Neural crest cell (in vitro differentiated cells): ENCODE measurements at regions not wholly inside any gene's neighbourhood (a gene's known extent, or its start where the extent isn't known, plus 50 kb on each side); places are given as distances from the start of the nearest gene placed in this dataset.

Source experiments
- DNase-seq: peaks from one replicate; pipeline ENCODE4 v3.0.0; 2021; ENCODE audit warnings: low read depth, mixed read lengths, low spot score
- H3K27ac Mint-ChIP-seq: one replicate; pipeline ENCODE4 v1.8.0; 2021; ENCODE audit warnings: mild to moderate bottlenecking, mixed read lengths; ENCODE audit not compliant: unreplicated experiment
- H3K27me3 Mint-ChIP-seq: 2 replicates; pipeline ENCODE4 v1.8.0; 2021; ENCODE audit warnings: low read depth, mild to moderate bottlenecking, mixed read lengths
- H3K36me3 Mint-ChIP-seq: 2 replicates; pipeline ENCODE4 v1.8.0; 2021; ENCODE audit warnings: low read depth, mild to moderate bottlenecking, mixed read lengths
- H3K4me1 Mint-ChIP-seq: 2 replicates; pipeline ENCODE4 v1.8.0; 2021; ENCODE audit warnings: mixed read lengths
- H3K4me3 Mint-ChIP-seq: one replicate; pipeline ENCODE4 v1.8.0; 2021; ENCODE audit warnings: mild to moderate bottlenecking, mixed read lengths
- H3K9me3 Mint-ChIP-seq: 2 replicates; pipeline ENCODE4 v1.8.0; 2021; ENCODE audit warnings: mixed read lengths
- CTCF ChIP-seq: fragments of 200-600 bp; sonication (generic); conservative IDR thresholded peaks from 2 replicates; pipeline ENCODE4 v1.5.0; 2021; ENCODE audit warnings: antibody characterized with exemption, mild to moderate bottlenecking

GRCh38 chr14:97655169-97655948 lies 858.2 kb downstream of the VRK1 start:
- H3K4me3 Mint-ChIP-seq: no peak overlapping the region
- no peak for DNase-seq
- peaks cover 7% of the 10 kb centered on the region for H3K4me1 Mint-ChIP-seq
- H3K27ac Mint-ChIP-seq: no peak overlapping the region
- no peaks in the 10 kb centered on the region for H3K36me3 Mint-ChIP-seq
- peak; percentile 31 for TF ChIP-seq CTCF
- H3K27me3 Mint-ChIP-seq: no peaks in the 10 kb centered on the region
- H3K9me3 Mint-ChIP-seq: no peaks in the 10 kb centered on the region

GRCh38 chr14:97657609-97658008 lies 860.4 kb downstream of the VRK1 start:
- Mint-ChIP-seq H3K4me1 (peaks cover 4% of the 10 kb centered on the region), H3K36me3 (no peaks in the 10 kb centered on the region), H3K9me3 (peaks cover 2% of the 10 kb centered on the region), H3K4me3 (no peak overlapping the region), H3K27ac (no peak overlapping the region), H3K27me3 (no peaks in the 10 kb centered on the region)
- no peak for TF ChIP-seq CTCF
- no peak for DNase-seq

- no peak for TF ChIP-seq CTCF
Measured at GRCh38 chr14:97687944-97688630, 890.9 kb downstream of the VRK1 start.

GRCh38 chr14:97688631-97689336 lies 891.6 kb downstream of the VRK1 start:
- Mint-ChIP-seq H3K4me1 (peaks cover 4% of the 10 kb centered on the region), H3K9me3 (peaks cover 6% of the 10 kb centered on the region), H3K27me3 (no peaks in the 10 kb centered on the region), H3K4me3 (no peak overlapping the region), H3K36me3 (no peaks in the 10 kb centered on the region), H3K27ac (no peak overlapping the region)
- no peak for DNase-seq
- no peak for TF ChIP-seq CTCF

More at GRCh38 chr14:97687944-97688630, 890.9 kb downstream of the VRK1 start:
- Mint-ChIP-seq H3K4me1 (peaks cover 4% of the 10 kb centered on the region), H3K9me3 (peaks cover 6% of the 10 kb centered on the region), H3K4me3 (no peak overlapping the region), H3K36me3 (no peaks in the 10 kb centered on the region), H3K27ac (no peak overlapping the region), H3K27me3 (no peaks in the 10 kb centered on the region)
- DNase-seq: no peak

GRCh38 chr14:97692084-97692483 lies 894.9 kb downstream of the VRK1 start:
- DNase-seq: no peak
- Mint-ChIP-seq H3K27ac (no peak overlapping the region), H3K4me3 (no peak overlapping the region), H3K27me3 (no peaks in the 10 kb centered on the region), H3K9me3 (peaks cover 6% of the 10 kb centered on the region), H3K4me1 (no peaks in the 10 kb centered on the region), H3K36me3 (no peaks in the 10 kb centered on the region)
- no peak for TF ChIP-seq CTCF
